WTC11 (cell line): ENCODE measurements at regions not wholly inside any gene's neighbourhood (a gene's known extent, or its start where the extent isn't known, plus 50 kb on each side); places are given as distances from the start of the nearest gene placed in this dataset.

ENCODE experiments used
- ATAC-seq: fragments of 200-7000 bp; cut with Tn5 transposase; 2 replicates; pipeline ENCODE4 v1.10.0; 2021; ENCODE audit warnings: mild to moderate bottlenecking, moderate library complexity
- CTCF ChIA-PET: fragments of 300-600 bp; sonication (Branson Sonifier 250); formaldehyde crosslinking; loops from one replicate; lab custom pipeline; 2021; ENCODE audit warnings: antibody characterized with exemption; lab: Charles Lee
- POLR2A ChIA-PET: fragments of 350-600 bp; sonication (Branson Sonifier 250); formaldehyde crosslinking; loops from one replicate; lab custom pipeline; 2021; ENCODE audit warnings: antibody characterized with exemption; lab: Charles Lee
- DNase-seq: peaks from one replicate; pipeline ENCODE4 v3.0.0; 2021; ENCODE audit warnings: low spot score
- H3K27ac Mint-ChIP-seq: 2 replicates; pipeline ENCODE4 v1.8.0; 2021; ENCODE audit warnings: mixed read lengths
- H3K27me3 Mint-ChIP-seq: 2 replicates; pipeline ENCODE4 v1.8.0; 2021; ENCODE audit warnings: low read depth, mild to moderate bottlenecking, moderate library complexity, mixed read lengths
- H3K36me3 Mint-ChIP-seq: 2 replicates; pipeline ENCODE4 v1.8.0; 2021; ENCODE audit warnings: mixed read lengths
- H3K4me1 Mint-ChIP-seq: 2 replicates; pipeline ENCODE4 v1.8.0; 2022; ENCODE audit warnings: mixed read lengths
- H3K4me3 Mint-ChIP-seq: 2 replicates; pipeline ENCODE4 v1.8.0; 2021; ENCODE audit warnings: mild to moderate bottlenecking, moderate library complexity, mixed read lengths
- H3K9me3 Mint-ChIP-seq: 2 replicates; pipeline ENCODE4 v1.8.0; 2021; ENCODE audit warnings: mixed read lengths
- CREM ChIP-seq: sonication (generic); formaldehyde crosslinking; IDR thresholded peaks from 2 replicates; pipeline ENCODE4 v1.8.1; 2022; ENCODE audit warnings: mild to moderate bottlenecking, missing genetic modification reagents, moderate library complexity
- ELF4 ChIP-seq: sonication (generic); formaldehyde crosslinking; IDR thresholded peaks from 2 replicates; pipeline ENCODE4 v1.8.1; 2022; ENCODE audit warnings: low read depth, mild to moderate bottlenecking, moderate library complexity, missing genetic modification reagents
- FOXJ3 ChIP-seq: sonication (generic); formaldehyde crosslinking; IDR thresholded peaks from 2 replicates; pipeline ENCODE4 v1.9.0; 2021; ENCODE audit warnings: missing genetic modification reagents, mild to moderate bottlenecking, borderline replicate concordance
- FOXP1 ChIP-seq: sonication (generic); formaldehyde crosslinking; IDR thresholded peaks from 2 replicates; pipeline ENCODE4 v1.8.0; 2022; ENCODE audit warnings: missing genetic modification reagents, mild to moderate bottlenecking, moderate library complexity, borderline replicate concordance
- GRHL2 ChIP-seq: fragments of 250-450 bp; sonication (Bioruptor Pico); IDR thresholded peaks from 2 replicates; pipeline ENCODE4 v1.8.0; 2022; ENCODE audit warnings: mild to moderate bottlenecking, moderate library complexity; ENCODE audit not compliant: insufficient replicate concordance, severe bottlenecking
- MLX ChIP-seq: sonication (generic); formaldehyde crosslinking; IDR thresholded peaks from 2 replicates; pipeline ENCODE4 v1.8.1; 2023; ENCODE audit warnings: mild to moderate bottlenecking, missing genetic modification reagents, moderate library complexity
- NFATC4 ChIP-seq: fragments of 250-450 bp; sonication (Bioruptor Pico); IDR thresholded peaks from 2 replicates; pipeline ENCODE4 v1.9.0; 2021; ENCODE audit warnings: mild to moderate bottlenecking
- TCF7 ChIP-seq: sonication (generic); formaldehyde crosslinking; IDR thresholded peaks from 2 replicates; pipeline ENCODE4 v1.8.0; 2022; ENCODE audit warnings: mild to moderate bottlenecking, low read depth, missing genetic modification reagents, moderate library complexity
- ZBTB21 ChIP-seq: sonication (generic); formaldehyde crosslinking; IDR thresholded peaks from 2 replicates; pipeline ENCODE4 v1.8.1; 2023; ENCODE audit warnings: mild to moderate bottlenecking, missing genetic modification reagents, borderline replicate concordance
- ZBTB43 ChIP-seq: sonication (generic); formaldehyde crosslinking; IDR thresholded peaks from 2 replicates; pipeline ENCODE4 v1.8.1; 2023; ENCODE audit warnings: mild to moderate bottlenecking, missing genetic modification reagents
- ZNF232 ChIP-seq: sonication (generic); formaldehyde crosslinking; IDR thresholded peaks from 2 replicates; pipeline ENCODE4 v1.8.0; 2022; ENCODE audit warnings: mild to moderate bottlenecking, missing genetic modification reagents
- ZNF263 ChIP-seq: sonication (generic); formaldehyde crosslinking; IDR thresholded peaks from 2 replicates; pipeline ENCODE4 v1.8.1; 2022; ENCODE audit warnings: low read depth, mild to moderate bottlenecking, moderate library complexity, missing genetic modification reagents
- ZNF281 ChIP-seq: sonication (generic); formaldehyde crosslinking; IDR thresholded peaks from 2 replicates; pipeline ENCODE4 v1.8.0; 2023; ENCODE audit warnings: mild to moderate bottlenecking, missing genetic modification reagents
- ZNF671 ChIP-seq: fragments of 250-450 bp; sonication (Bioruptor Pico); IDR thresholded peaks from 2 replicates; pipeline ENCODE4 v1.8.0; 2021; ENCODE audit warnings: mild to moderate bottlenecking
- ZSCAN18 ChIP-seq: fragments of 250-450 bp; sonication (Bioruptor Pico); IDR thresholded peaks from 2 replicates; pipeline ENCODE4 v2.1.2; 2022; ENCODE audit warnings: mild to moderate bottlenecking, moderate library complexity
- TF ChIP-seq, protein P1 (sequence below): sonication (generic); formaldehyde crosslinking; IDR thresholded peaks from 2 replicates; pipeline ENCODE4 v1.8.0; 2023; ENCODE audit warnings: missing genetic modification reagents
- TF ChIP-seq, protein P2 (sequence below): fragments of 250-450 bp; sonication (Bioruptor Pico); IDR thresholded peaks from 2 replicates; pipeline ENCODE4 v1.9.0; 2021; ENCODE audit warnings: moderate library complexity, mild to moderate bottlenecking, inconsistent platforms, borderline replicate concordance
- TF ChIP-seq, protein P3 (sequence below): sonication (generic); formaldehyde crosslinking; IDR thresholded peaks from 2 replicates; pipeline ENCODE4 v1.8.1; 2022; ENCODE audit warnings: low read depth, missing genetic modification reagents, borderline replicate concordance
- TF ChIP-seq, protein P4 (sequence below): sonication (generic); formaldehyde crosslinking; IDR thresholded peaks from 2 replicates; pipeline ENCODE4 v1.8.1; 2023; ENCODE audit warnings: mild to moderate bottlenecking, missing genetic modification reagents, borderline replicate concordance

DNA sequence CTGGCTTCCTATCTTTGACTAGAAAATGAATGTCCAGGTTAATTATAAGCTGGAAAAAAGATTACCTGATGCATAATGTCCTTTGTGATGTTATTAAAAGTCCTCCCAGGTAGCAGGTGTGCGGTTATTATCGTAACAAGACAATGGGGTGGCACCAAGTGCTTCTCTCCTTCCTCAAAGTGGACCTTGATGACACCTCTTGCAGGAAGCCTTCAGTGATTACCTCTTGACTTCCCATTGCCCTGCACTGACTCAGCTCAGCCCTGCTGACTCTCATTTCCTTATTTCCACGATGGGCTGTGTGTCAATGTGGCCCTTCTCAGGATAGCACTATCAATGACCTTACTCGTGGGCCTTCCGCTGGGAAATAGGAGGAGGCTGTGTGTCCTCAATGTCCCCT is 477.4 kb upstream of the CCL2 start:
- Mint-ChIP-seq H3K4me1 (peaks cover 5% of the 10 kb centered on the region; the same call in 1 of the 2 replicates), H3K27ac (no peak overlapping the region), H3K36me3 (no peaks in the 10 kb centered on the region), H3K4me3 (no peak overlapping the region), H3K27me3 (no peaks in the 10 kb centered on the region; the same call in 1 of the 2 replicates), H3K9me3 (peaks cover 4% of the 10 kb centered on the region; the same call in 1 of the 2 replicates)
- ATAC-seq: no peak
- CTCF ChIA-PET: interaction anchor here (0.6 to 1.6 kb wide), 5 partner anchors 12 to 386 kb away, joined by 3 to 4 read pairs (median 3); no protein-coding TSS in a partner anchor
- no peak for DNase-seq
- POLR2A ChIA-PET: interaction anchor here (0.6 kb wide), 1 partner anchor 826 kb away, joined by 9 read pairs; no protein-coding TSS in a partner anchor
- TF ChIP-seq FOXJ3 (CRISPR knock-in tag): no peak
- no peak for TF ChIP-seq ZBTB21 (CRISPR knock-in tag)
- TF ChIP-seq, protein P1, sequence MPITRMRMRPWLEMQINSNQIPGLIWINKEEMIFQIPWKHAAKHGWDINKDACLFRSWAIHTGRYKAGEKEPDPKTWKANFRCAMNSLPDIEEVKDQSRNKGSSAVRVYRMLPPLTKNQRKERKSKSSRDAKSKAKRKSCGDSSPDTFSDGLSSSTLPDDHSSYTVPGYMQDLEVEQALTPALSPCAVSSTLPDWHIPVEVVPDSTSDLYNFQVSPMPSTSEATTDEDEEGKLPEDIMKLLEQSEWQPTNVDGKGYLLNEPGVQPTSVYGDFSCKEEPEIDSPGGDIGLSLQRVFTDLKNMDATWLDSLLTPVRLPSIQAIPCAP: no peak
- TF ChIP-seq, protein P2, sequence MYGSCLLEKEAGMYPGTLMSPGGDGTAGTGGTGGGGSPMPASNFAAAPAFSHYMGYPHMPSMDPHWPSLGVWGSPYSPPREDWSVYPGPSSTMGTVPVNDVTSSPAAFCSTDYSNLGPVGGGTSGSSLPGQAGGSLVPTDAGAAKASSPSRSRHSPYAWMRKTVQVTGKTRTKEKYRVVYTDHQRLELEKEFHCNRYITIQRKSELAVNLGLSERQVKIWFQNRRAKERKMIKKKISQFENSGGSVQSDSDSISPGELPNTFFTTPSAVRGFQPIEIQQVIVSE: no peak
- TF ChIP-seq CREM: no peak
- no peak for TF ChIP-seq ZSCAN18 (CRISPR knock-in tag)
- TF ChIP-seq NFATC4 (CRISPR knock-in tag): no peak
- no peak for TF ChIP-seq TCF7 (CRISPR knock-in tag)
- no peak for TF ChIP-seq ZNF281
- TF ChIP-seq MLX (CRISPR knock-in tag): no peak
- no peak for TF ChIP-seq ELF4
- no peak for TF ChIP-seq GRHL2
- no peak for TF ChIP-seq ZNF671 (CRISPR knock-in tag)

- no peak overlapping the region for H3K27ac Mint-ChIP-seq
- DNase-seq (no peak), ATAC-seq (no peak)
- no peaks in the 10 kb centered on the region for H3K36me3 Mint-ChIP-seq
- POLR2A ChIA-PET: no interaction called here
- CTCF ChIA-PET: interaction anchor here (1.0 to 2.8 kb wide), 17 partner anchors 20 to 583 kb away, joined by 3 to 17 read pairs (median 3); no protein-coding TSS in a partner anchor
- no peaks in the 10 kb centered on the region; the same call in 1 of the 2 replicates for H3K27me3 Mint-ChIP-seq
- no peak overlapping the region for H3K4me3 Mint-ChIP-seq
- H3K9me3 Mint-ChIP-seq: peaks cover 4% of the 10 kb centered on the region; the same call in 1 of the 2 replicates
- H3K4me1 Mint-ChIP-seq: peaks cover 5% of the 10 kb centered on the region; the same call in 1 of the 2 replicates
- TF ChIP-seq CREM: no peak
- TF ChIP-seq ZNF263: no peak
- TF ChIP-seq ZBTB43: no peak
- TF ChIP-seq, protein P3, sequence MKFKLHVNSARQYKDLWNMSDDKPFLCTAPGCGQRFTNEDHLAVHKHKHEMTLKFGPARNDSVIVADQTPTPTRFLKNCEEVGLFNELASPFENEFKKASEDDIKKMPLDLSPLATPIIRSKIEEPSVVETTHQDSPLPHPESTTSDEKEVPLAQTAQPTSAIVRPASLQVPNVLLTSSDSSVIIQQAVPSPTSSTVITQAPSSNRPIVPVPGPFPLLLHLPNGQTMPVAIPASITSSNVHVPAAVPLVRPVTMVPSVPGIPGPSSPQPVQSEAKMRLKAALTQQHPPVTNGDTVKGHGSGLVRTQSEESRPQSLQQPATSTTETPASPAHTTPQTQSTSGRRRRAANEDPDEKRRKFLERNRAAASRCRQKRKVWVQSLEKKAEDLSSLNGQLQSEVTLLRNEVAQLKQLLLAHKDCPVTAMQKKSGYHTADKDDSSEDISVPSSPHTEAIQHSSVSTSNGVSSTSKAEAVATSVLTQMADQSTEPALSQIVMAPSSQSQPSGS: no peak
- no peak for TF ChIP-seq ZNF232 (CRISPR knock-in tag)
- TF ChIP-seq, protein P4, sequence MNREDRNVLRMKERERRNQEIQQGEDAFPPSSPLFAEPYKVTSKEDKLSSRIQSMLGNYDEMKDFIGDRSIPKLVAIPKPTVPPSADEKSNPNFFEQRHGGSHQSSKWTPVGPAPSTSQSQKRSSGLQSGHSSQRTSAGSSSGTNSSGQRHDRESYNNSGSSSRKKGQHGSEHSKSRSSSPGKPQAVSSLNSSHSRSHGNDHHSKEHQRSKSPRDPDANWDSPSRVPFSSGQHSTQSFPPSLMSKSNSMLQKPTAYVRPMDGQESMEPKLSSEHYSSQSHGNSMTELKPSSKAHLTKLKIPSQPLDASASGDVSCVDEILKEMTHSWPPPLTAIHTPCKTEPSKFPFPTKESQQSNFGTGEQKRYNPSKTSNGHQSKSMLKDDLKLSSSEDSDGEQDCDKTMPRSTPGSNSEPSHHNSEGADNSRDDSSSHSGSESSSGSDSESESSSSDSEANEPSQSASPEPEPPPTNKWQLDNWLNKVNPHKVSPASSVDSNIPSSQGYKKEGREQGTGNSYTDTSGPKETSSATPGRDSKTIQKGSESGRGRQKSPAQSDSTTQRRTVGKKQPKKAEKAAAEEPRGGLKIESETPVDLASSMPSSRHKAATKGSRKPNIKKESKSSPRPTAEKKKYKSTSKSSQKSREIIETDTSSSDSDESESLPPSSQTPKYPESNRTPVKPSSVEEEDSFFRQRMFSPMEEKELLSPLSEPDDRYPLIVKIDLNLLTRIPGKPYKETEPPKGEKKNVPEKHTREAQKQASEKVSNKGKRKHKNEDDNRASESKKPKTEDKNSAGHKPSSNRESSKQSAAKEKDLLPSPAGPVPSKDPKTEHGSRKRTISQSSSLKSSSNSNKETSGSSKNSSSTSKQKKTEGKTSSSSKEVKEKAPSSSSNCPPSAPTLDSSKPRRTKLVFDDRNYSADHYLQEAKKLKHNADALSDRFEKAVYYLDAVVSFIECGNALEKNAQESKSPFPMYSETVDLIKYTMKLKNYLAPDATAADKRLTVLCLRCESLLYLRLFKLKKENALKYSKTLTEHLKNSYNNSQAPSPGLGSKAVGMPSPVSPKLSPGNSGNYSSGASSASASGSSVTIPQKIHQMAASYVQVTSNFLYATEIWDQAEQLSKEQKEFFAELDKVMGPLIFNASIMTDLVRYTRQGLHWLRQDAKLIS: no peak
- no peak for TF ChIP-seq FOXP1
Measured at GRCh38 chr17:33778505-33779233, 476.4 kb upstream of the CCL2 start.
